Memory B cell (primary cell): ENCODE measurements at regions not wholly inside any gene's neighbourhood (a gene's known extent, or its start where the extent isn't known, plus 50 kb on each side); places are given as distances from the start of the nearest gene placed in this dataset.
"Not testable (repeated sequence)": the region's sequence is repeated elsewhere in the genome, so short reads cannot be mapped to it uniquely, and the experiment has no call there.

Experiments
- ATAC-seq: fragments of 150-1000 bp; cut with Tn5 transposase; 2 replicates; pipeline ENCODE4 v1.10.0; 2021; ENCODE audit warnings: low read depth, mild to moderate bottlenecking, moderate library complexity
- DNase-seq, 2 donors: peaks; one replicate each; pipeline ENCODE4 v3.0.0; 2022; ENCODE audit warnings: low spot score in 2 of 2
- H3K27ac Mint-ChIP-seq: one replicate; pipeline ENCODE4 v1.8.0; 2022; ENCODE audit warnings: mild to moderate bottlenecking, moderate library complexity, mixed read lengths
- H3K27me3 Mint-ChIP-seq: one replicate; pipeline ENCODE4 v1.8.0; 2022; ENCODE audit warnings: mixed read lengths
- H3K36me3 Mint-ChIP-seq: one replicate; pipeline ENCODE4 v1.8.0; 2022; ENCODE audit warnings: mild to moderate bottlenecking, mixed read lengths
- H3K4me1 Mint-ChIP-seq: one replicate; pipeline ENCODE4 v1.8.0; 2022; ENCODE audit warnings: mixed read lengths
- H3K4me3 Mint-ChIP-seq: one replicate; pipeline ENCODE4 v1.8.0; 2022; ENCODE audit warnings: mild to moderate bottlenecking, moderate library complexity, mixed read lengths
- H3K9me3 Mint-ChIP-seq: one replicate; pipeline ENCODE4 v1.8.0; 2022; ENCODE audit warnings: mixed read lengths

DNA sequence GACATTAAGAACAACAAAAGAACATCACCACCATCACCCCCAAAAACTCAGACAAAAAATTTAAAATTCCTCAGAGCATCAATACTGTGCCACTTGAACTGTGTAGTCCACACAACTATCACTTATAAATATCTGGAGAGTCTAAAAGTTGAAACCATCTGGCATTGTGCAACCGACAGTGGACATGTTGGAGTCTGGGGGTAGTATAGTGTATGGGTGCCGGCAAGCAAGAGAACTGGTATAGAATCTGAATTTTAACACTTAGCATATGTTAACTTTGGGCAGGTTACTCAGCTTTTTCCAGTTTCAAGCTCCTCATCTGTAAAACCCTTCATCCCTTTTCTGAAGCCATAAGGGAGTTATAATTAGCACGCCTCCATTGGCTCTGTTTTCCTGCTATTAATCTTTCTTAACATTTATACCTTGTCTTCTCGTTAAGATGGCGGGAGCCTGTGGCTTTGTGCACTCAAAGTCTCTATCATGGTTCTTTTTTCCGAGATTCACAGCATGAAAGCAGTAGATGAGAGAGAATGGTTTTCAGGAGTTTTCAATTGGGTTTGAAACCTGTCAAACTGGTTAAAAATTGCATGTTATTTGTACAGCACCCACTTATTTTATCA is 255.7 kb upstream of the TBL1XR1 start:
- ATAC-seq (no peak), DNase-seq (no peak)
- Mint-ChIP-seq H3K36me3 (no peaks in the 10 kb centered on the region), H3K27me3 (no peaks in the 10 kb centered on the region), H3K27ac (no peak overlapping the region), H3K4me3 (no peak overlapping the region), H3K9me3 (no peaks in the 10 kb centered on the region), H3K4me1 (peaks cover 7% of the 10 kb centered on the region)

DNA sequence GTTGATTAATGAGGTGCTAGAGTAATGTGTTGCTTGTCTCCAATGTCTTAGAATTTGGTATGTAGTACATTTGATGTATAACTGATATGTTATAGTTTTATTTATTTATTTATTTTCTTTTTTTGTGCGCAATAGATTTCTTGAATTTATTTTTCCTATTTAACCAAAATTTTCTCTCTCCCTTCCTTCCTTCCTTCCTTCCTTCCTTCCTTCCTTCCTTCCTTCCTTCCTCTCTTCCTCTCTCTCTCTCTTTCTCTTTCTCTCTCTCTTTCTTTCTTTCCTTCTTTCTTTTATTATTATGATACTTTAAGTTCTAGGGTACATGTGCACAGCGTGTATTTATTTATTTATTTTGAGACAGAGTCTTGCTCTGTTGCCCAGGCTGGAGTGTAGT is 256.2 kb upstream of the TBL1XR1 start:
- ATAC-seq = no peak
- Mint-ChIP-seq H3K4me1 (peaks cover 7% of the 10 kb centered on the region), H3K36me3 (no peaks in the 10 kb centered on the region), H3K27ac (no peak overlapping the region), H3K9me3 (no peaks in the 10 kb centered on the region), H3K27me3 (no peaks in the 10 kb centered on the region), H3K4me3 (no peak overlapping the region)
- no peak for DNase-seq

DNA sequence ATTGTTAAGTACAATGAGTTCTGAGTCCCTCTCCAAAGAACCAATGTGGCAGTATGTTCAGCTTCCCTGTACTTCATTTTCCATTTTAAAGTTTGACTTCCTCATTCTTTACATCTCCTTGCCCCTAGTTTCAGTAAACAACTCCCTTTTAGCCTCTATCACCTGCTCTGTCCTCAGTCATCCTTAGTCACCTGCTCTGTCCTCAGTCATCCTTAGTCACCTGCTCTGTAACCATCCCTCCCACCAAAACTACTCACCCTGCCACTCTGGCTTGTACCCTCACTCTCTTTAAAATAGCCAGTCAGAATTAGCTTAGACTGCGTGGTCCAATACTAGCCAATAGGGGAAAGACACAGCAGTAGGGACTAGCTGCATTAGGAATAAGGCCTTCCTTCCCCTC is 259.9 kb upstream of the TBL1XR1 start:
- not testable (repeated sequence) for H3K27ac Mint-ChIP-seq, ATAC-seq, H3K4me1 Mint-ChIP-seq, DNase-seq, H3K4me3 Mint-ChIP-seq, H3K9me3 Mint-ChIP-seq, H3K27me3 Mint-ChIP-seq, H3K36me3 Mint-ChIP-seq

DNA sequence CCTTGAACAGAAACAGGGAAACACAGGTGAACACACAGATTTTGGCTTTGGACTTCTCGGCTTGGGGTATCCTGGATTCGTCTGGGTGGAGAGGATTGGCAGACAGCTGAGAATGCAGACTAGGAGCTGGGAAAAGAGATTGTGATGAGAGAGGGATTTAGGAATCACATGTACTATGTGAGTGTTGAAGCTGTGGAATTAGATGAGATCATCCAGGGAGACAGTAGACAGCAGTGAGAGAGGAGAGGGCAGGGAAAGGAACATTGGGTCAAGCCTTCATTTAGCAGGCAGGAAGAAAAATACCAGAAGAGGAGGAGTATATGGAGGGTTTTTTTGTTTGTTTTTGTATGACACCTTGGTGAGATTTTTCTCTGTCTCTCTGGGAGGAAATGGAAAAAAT is 262.1 kb upstream of the TBL1XR1 start:
- DNase-seq (no peak), ATAC-seq (no peak)
- Mint-ChIP-seq H3K27me3 (no peaks in the 10 kb centered on the region), H3K27ac (no peak overlapping the region), H3K9me3 (no peaks in the 10 kb centered on the region), H3K4me3 (no peak overlapping the region), H3K36me3 (no peaks in the 10 kb centered on the region), H3K4me1 (no peaks in the 10 kb centered on the region)

DNA sequence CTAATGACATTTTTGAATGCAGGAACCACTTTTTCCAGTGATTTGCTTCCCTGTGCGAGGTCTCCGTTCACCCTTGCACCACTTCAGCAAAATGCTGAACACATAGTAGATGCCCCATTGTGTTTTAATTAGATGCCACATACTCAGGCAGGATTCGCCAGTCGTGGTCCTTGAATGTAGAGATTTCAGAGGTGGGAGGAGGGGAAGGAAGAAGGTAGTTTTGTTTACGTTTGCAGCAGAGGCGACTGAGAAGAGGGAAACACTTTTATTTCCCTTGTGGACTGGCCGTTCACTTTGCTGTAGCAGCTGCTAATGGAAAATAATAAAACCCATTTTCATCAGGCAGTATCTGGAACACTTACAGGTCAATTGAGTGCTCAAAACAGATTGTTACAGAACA is 262.8 kb upstream of the TBL1XR1 start:
- ATAC-seq (no peak), DNase-seq (no peak)
- no peaks in the 10 kb centered on the region for H3K36me3 Mint-ChIP-seq
- no peaks in the 10 kb centered on the region for H3K4me1 Mint-ChIP-seq
- no peak overlapping the region for H3K27ac Mint-ChIP-seq
- no peaks in the 10 kb centered on the region for H3K27me3 Mint-ChIP-seq
- no peaks in the 10 kb centered on the region for H3K9me3 Mint-ChIP-seq
- no peak overlapping the region for H3K4me3 Mint-ChIP-seq

DNA sequence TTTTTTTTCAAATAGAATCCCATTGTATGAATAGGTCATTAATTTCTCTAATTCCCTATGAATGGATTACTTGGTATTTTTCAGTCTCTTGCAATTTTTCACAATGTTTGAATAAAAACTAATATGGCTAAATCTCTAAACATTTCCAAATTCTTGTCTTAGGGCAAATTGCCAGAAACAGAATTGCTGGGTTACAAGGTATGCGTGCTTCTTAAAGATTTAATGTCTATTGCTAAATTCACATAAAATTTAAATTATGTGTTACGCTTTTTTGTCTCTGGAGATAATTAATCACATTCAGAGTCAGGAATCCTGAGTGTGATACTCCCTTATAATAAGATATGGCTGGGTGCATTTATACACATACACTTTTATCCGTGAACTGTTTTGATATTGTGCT is 264.5 kb upstream of the TBL1XR1 start:
- Mint-ChIP-seq H3K4me1 (no peaks in the 10 kb centered on the region), H3K36me3 (no peaks in the 10 kb centered on the region)

DNA sequence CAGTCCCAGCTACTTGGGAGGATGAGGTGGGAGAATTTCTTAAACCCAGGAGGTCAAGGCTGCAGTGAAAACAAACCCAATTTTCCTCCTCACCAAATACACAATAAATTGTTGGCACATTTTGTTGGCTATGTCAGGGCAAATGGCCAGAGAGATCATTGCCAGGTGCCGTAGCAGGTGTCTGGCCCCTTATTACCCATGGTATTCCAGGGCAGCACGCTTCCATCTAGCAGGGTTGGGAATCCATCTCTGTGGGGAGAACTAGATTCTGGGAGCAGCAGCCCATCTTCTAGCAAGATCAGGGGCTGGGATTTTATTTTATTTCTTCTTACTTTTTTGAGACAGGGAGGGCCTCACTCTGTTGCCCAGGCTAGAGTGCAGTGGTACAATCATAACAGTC is 266.1 kb upstream of the TBL1XR1 start:
- H3K9me3 Mint-ChIP-seq, H3K4me1 Mint-ChIP-seq, H3K36me3 Mint-ChIP-seq, H3K27me3 Mint-ChIP-seq, DNase-seq, ATAC-seq, H3K4me3 Mint-ChIP-seq, H3K27ac Mint-ChIP-seq: not testable (repeated sequence)

More for the DNA sequence above, 264.5 kb upstream of the TBL1XR1 start:
- H3K27ac Mint-ChIP-seq = no peak overlapping the region
- ATAC-seq = no peak
- no peaks in the 10 kb centered on the region for H3K27me3 Mint-ChIP-seq
- H3K9me3 Mint-ChIP-seq = no peaks in the 10 kb centered on the region
- no peak overlapping the region for H3K4me3 Mint-ChIP-seq
- no peak for DNase-seq

DNA sequence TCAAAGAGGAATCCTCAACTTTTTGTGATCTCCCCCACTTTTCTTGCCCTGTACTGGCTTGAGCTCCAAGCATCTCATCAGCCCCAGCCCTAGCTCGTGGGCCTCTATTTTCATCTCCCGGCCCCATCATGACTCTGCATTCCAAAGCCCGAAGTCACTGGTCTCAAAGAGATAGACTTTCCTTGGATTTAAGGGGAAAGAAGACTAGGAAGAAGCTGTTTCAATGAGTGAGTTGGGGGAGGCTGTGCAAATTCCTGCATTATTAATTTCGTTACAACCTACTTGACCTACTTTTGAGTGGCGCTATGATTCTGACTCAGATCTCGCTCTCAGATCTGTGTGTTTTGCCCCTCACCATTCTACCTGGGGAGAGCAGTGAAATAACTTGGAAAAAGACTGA is 266.6 kb upstream of the TBL1XR1 start:
- DNase-seq = no peak
- Mint-ChIP-seq H3K9me3 (no peaks in the 10 kb centered on the region), H3K27me3 (no peaks in the 10 kb centered on the region), H3K36me3 (no peaks in the 10 kb centered on the region), H3K4me1 (no peaks in the 10 kb centered on the region), H3K4me3 (no peak overlapping the region), H3K27ac (no peak overlapping the region)
- ATAC-seq = no peak

DNA sequence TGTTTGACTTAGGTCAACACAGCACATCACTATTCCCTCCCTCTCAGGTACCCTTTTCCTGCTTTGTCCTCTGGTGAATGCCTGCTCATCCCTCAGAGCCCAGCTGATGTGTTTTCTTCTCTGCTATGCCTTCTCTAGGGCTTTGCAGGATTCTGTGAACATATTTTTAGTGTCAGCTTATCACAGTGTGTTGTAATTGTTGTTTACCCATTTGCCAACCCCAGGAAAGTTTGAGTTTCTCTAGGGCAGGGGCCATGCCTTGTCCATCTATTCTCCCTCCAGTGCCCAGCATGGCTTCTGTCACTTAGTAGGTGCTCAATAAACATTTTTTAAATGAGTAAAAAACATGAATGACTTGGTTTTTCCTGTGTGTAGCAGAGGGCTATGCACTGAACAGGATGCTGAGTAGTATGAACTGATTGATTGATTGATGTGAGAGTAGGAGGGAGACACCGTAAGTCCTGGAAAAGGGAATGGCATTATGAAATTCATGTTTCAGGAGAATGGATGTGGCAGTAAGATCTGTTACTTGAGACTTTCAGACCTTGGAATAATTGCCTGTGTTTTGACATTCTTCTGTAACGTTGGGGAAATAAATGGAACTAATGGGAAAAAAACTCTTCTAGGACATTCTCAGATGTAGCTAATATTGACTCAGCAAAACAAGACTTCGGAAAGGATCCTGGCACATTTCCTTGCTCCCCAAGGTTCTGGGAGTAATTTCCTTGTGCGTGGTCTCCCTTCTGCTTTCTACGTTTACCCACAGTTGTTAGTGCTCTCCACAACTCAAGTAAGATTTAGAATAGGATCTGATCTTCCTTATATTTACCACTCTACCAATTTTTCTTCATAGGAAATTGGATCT is 267.3 kb upstream of the TBL1XR1 start:
- DNase-seq (no peak), ATAC-seq (no peak)
- H3K27ac Mint-ChIP-seq = no peak overlapping the region
- no peak overlapping the region for H3K4me3 Mint-ChIP-seq
- no peaks in the 10 kb centered on the region for H3K27me3 Mint-ChIP-seq
- no peaks in the 10 kb centered on the region for H3K9me3 Mint-ChIP-seq
- no peaks in the 10 kb centered on the region for H3K36me3 Mint-ChIP-seq
- no peaks in the 10 kb centered on the region for H3K4me1 Mint-ChIP-seq

DNA sequence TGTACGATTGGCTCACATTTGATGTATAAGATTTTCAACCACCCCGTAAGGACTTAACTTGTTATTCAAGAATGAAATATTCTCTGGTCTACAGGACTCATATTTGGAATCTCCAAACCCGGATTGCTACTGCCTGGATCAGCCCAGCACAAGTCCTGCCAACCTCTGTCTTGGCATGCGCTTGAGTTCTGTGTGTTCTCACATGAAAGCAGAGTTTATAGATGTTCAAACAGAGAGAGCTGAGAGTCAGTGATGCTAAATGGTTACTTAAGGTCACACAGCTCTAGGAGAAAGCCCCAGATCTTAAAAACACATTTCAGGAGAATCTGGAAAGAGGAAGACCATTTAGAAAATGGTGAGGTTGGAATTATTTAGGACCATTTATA is 268.0 kb upstream of the TBL1XR1 start:
- no peak for ATAC-seq
- no peak overlapping the region for H3K27ac Mint-ChIP-seq

DNA sequence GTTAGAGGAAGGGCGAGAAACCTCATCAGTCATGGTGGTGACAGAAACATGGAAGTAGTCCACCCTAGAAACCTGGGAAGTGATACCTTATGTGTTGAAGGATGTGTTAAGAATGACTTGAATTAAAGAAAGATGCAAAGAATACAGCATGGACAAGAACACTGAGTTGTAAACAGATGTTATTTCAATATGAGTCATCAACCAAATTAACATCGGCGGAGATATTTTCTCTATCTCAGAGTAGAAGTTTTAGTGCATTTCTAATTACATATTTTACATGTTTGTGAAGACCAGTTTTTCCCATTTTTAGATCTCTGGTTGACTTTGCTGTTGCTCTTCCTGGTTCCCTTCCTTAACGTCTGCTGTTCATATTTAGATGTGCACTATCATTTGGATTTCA is 268.8 kb upstream of the TBL1XR1 start:
- Mint-ChIP-seq H3K36me3 (no peaks in the 10 kb centered on the region), H3K9me3 (no peaks in the 10 kb centered on the region), H3K27ac (no peak overlapping the region), H3K4me1 (no peaks in the 10 kb centered on the region), H3K27me3 (no peaks in the 10 kb centered on the region), H3K4me3 (no peak overlapping the region)
- no peak for ATAC-seq
- no peak for DNase-seq

More for the DNA sequence above, 268.0 kb upstream of the TBL1XR1 start:
- Mint-ChIP-seq H3K4me3 (no peak overlapping the region), H3K9me3 (no peaks in the 10 kb centered on the region), H3K27me3 (no peaks in the 10 kb centered on the region), H3K36me3 (no peaks in the 10 kb centered on the region), H3K4me1 (no peaks in the 10 kb centered on the region)
- no peak for DNase-seq

DNA sequence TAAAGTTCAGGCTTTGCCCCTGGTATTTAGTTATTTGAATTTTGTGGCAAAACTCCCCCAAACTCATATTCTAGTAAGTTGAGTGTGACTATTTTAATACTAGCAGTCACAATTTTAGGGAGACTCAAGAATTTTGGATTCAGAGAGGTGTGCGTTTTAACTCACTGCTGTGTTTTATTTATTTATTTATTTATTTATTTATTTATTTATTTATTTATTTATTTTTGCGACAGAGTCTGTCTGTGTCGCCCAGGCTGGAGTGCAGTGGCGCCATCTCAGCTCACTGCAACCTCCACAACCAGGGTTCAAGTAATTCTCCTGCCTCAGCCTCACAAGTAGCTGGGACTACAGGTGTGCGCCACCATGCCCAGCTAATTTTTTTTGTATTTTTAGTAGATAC is 269.3 kb upstream of the TBL1XR1 start:
- ATAC-seq = not testable (repeated sequence)

DNA sequence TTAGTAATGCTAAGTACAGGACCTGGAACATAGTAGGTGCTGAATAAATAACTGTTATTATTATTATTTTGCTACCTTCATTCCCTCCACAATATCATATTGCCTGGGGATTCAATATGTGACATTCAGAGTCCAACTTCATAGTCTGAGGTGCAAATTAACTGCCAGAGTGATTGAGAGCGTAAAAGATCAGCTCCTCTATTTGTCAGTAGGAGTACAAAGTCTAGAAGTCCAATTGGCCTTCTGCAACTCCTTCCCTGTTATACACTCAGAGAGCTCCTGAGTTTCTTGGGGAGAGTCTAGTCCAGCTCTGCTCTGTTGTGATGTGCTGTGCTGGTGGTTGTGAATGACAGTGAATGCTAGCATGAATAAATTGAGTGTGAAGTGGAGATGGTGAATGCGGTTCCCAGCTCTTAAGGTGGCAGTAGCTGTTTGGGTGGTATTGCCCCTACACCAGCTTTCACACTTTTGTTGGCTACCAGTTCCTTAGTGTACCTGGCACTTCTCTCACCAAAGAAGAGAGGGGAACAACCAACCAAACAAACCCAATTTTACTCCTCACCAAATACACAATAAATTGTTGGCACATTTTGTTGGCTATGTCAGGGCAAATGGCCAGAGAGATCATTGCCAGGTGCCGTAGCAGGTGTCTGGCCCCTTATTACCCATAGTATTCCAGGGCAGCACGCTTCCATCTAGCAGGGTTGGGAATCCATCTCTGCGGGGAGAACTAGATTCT is 270.1 kb upstream of the TBL1XR1 start:
- Mint-ChIP-seq H3K36me3 (no peaks in the 10 kb centered on the region), H3K4me3 (no peak overlapping the region), H3K9me3 (no peaks in the 10 kb centered on the region), H3K27ac (no peak overlapping the region), H3K27me3 (no peaks in the 10 kb centered on the region), H3K4me1 (no peaks in the 10 kb centered on the region)
- DNase-seq (no peak), ATAC-seq (no peak)

More for the DNA sequence above, 269.3 kb upstream of the TBL1XR1 start:
- not testable (repeated sequence) for DNase-seq, H3K27me3 Mint-ChIP-seq, H3K4me3 Mint-ChIP-seq, H3K4me1 Mint-ChIP-seq, H3K36me3 Mint-ChIP-seq, H3K9me3 Mint-ChIP-seq, H3K27ac Mint-ChIP-seq

DNA sequence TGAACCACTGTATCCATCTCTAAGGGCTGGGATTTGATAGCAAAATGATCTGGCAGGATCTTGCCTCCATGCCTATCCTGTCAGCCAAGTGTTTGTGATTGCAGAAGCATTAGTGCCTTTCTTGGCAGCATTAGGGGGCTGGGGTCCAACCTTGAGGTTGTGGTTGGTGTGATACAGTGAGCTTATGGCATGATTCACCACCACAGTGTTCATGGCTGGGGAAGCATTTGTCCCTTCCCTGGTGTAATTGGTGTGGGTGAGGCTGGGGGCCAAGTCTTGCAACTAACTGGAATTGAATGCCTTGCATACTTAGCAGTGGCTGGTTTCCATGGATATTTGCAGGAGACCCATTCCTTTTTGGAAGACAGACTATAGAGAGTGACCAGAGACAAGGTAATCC is 271.0 kb upstream of the TBL1XR1 start:
- H3K4me1 Mint-ChIP-seq = no peaks in the 10 kb centered on the region
- H3K27ac Mint-ChIP-seq = no peak overlapping the region
- H3K36me3 Mint-ChIP-seq = no peaks in the 10 kb centered on the region
- H3K27me3 Mint-ChIP-seq = no peaks in the 10 kb centered on the region
- ATAC-seq (no peak), DNase-seq (no peak)
- H3K9me3 Mint-ChIP-seq = no peaks in the 10 kb centered on the region
- no peak overlapping the region for H3K4me3 Mint-ChIP-seq
